Gastroesophageal sphincter (tissue), 4 donors: ENCODE measurements at regions not wholly inside any gene's neighbourhood (a gene's known extent, or its start where the extent isn't known, plus 50 kb on each side); places are given as distances from the start of the nearest gene placed in this dataset.

Source experiments
- ATAC-seq: fragments of 150-250 bp; one replicate; pipeline ENCODE4 v1.9.1; 2016; ENCODE audit warnings: mild to moderate bottlenecking, moderate library complexity
- H3K27ac ChIP-seq, 4 donors: fragments of 200-600 bp; sonication (generic) in 3 of 4; 1 replicate in 3 of 4; 2 replicates in 1 of 4; pipeline ENCODE4 v1.5.1; 2016 to 2019
- H3K27me3 ChIP-seq: fragments of 200-600 bp; sonication (generic); one replicate; pipeline ENCODE4 v1.5.1; 2019
- H3K36me3 ChIP-seq, 2 donors: fragments of 200-600 bp; sonication (generic); one replicate each; pipeline ENCODE4 v1.5.1; 2019; ENCODE audit warnings: control low read depth in 1 of 2
- H3K4me1 ChIP-seq, 3 donors: fragments of 200-600 bp; sonication (generic); 1 replicate in 2 of 3; 2 replicates in 1 of 3; pipeline ENCODE4 v1.5.1; 2016 to 2019; ENCODE audit warnings: control low read depth in 2 of 3
- H3K4me3 ChIP-seq, 2 donors: fragments of 200-600 bp; sonication (generic); one replicate each; pipeline ENCODE4 v1.5.1; 2019; ENCODE audit warnings: mild to moderate bottlenecking in 1 of 2, moderate library complexity in 1 of 2
- H3K9me3 ChIP-seq, 3 donors: fragments of 200-600 bp; sonication (generic); one replicate each; pipeline ENCODE4 v1.5.1; 2017 to 2019; ENCODE audit warnings: control low read depth in 2 of 3
- CTCF ChIP-seq, 4 experiments: fragments of 200-600 bp in 2 of 4; fragments of 450-650 bp in 2 of 4; sonication (generic) in 1 of 4; IDR thresholded peaks; one replicate each; pipeline ENCODE4 v1.5.1; 2017 to 2019; ENCODE audit warnings: antibody characterized with exemption in 4 of 4, mild to moderate bottlenecking in 2 of 4, moderate library complexity in 2 of 4
- EP300 ChIP-seq: sonication (generic); formaldehyde crosslinking; IDR thresholded peaks from one replicate; pipeline ENCODE4 v1.6.1; 2017; ENCODE audit warnings: antibody characterized with exemption, mild to moderate bottlenecking
- POLR2A ChIP-seq, 2 donors: fragments of 450-650 bp; IDR thresholded peaks; one replicate each; pipeline ENCODE4 v1.6.1; 2017; ENCODE audit warnings: antibody characterized with exemption in 2 of 2, mild to moderate bottlenecking in 2 of 2, moderate library complexity in 1 of 2
- POLR2AphosphoS5 ChIP-seq: sonication (generic); formaldehyde crosslinking; IDR thresholded peaks from one replicate; pipeline ENCODE4 v1.6.1; 2017; ENCODE audit warnings: antibody characterized with exemption
- WGBS, 2 donors: methylation state at CpG; one replicate each; pipeline ENCODE4 v1.1.5; 2018; ENCODE audit warnings: low coverage in 1 of 2; 5-methylcytosine and 5-hydroxymethylcytosine counted together

- Histone ChIP-seq H3K27me3 (no peaks in the 10 kb centered on the region), H3K27ac (no peak overlapping the region), H3K9me3 (no peaks in the 10 kb centered on the region), H3K36me3 (no peaks in the 10 kb centered on the region), H3K4me1 (no peaks in the 10 kb centered on the region), H3K4me3 (no peak overlapping the region)
- WGBS, 2 donors: 51 to 74% methylated on average over 3 of the region's 3 CpGs
- TF ChIP-seq EP300 (no peak), POLR2A (IDR thresholded peaks at IDR 0.05) (no peak), CTCF (IDR thresholded peaks at IDR 0.05) (no peak), POLR2AphosphoS5 (no peak)
- ATAC-seq: no peak
These were observed 786.8 kb downstream of the TMTC2 start for GRCh38 chr12:83473408-83474095.

DNA sequence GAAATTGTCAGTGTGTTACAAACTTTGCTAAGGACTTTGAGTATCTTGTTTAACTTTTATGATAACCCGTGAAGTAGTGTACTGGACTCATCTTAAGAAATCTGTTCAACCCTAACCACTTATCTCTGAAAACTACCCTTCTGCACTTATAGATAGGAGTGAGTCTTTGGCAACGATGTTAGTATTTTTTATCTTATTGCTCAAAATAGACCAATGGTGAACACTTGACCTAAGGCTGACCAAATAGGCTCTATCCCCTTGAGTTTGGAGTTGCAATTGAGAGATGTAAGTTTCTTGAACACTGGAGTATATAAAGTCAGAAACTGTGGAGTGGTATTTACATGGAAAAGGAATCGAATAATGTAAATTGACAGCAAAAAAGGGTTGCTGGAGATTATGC is 786.1 kb downstream of the TMTC2 start:
- Histone ChIP-seq H3K36me3 (no peaks in the 10 kb centered on the region), H3K9me3 (no peaks in the 10 kb centered on the region), H3K27ac (no peak overlapping the region), H3K27me3 (no peaks in the 10 kb centered on the region), H3K4me3 (no peak overlapping the region), H3K4me1 (no peaks in the 10 kb centered on the region)
- TF ChIP-seq POLR2A (IDR thresholded peaks at IDR 0.05) (no peak), POLR2AphosphoS5 (no peak), EP300 (no peak), CTCF (IDR thresholded peaks at IDR 0.05) (no peak)
- ATAC-seq: no peak
- WGBS, 2 donors: 94 to 96% methylated on average over 2 to 3 of the region's 3 CpGs

- Histone ChIP-seq H3K36me3 (no peaks in the 10 kb centered on the region), H3K4me1 (no peaks in the 10 kb centered on the region), H3K27ac (no peak overlapping the region), H3K9me3 (no peaks in the 10 kb centered on the region), H3K4me3 (no peak overlapping the region), H3K27me3 (no peaks in the 10 kb centered on the region)
- WGBS, 2 donors: 80 to 86% methylated on average over 2 to 4 of the region's 4 CpGs
- ATAC-seq: no peak
- no peak for TF ChIP-seq EP300
- TF ChIP-seq POLR2A (IDR thresholded peaks at IDR 0.05): no peak
- no peak for TF ChIP-seq POLR2AphosphoS5
- TF ChIP-seq CTCF (IDR thresholded peaks at IDR 0.05): no peak
These were observed 785.6 kb downstream of the TMTC2 start for GRCh38 chr12:83472350-83472749.

DNA sequence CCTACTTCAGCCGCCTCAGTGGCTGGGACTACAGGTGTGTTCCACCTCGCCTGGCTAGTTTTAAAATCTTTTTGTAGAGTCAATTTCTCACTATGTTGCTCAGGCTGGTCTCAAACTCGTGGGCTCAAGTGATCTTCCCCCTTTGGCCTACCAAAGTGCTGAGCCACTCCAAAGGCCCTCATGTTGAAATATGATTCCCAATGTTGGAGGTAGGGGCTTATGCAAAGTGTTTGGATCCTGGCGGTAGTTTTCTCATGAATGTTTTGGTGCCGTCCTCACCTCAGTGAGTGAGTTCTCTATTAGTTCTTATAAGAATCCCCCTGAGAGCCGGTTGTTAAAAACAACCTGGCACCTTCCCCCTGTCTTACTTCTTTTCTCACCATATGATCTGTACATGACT is 784.6 kb downstream of the TMTC2 start:
- no peaks in the 10 kb centered on the region for H3K36me3 ChIP-seq
- no peaks in the 10 kb centered on the region for H3K9me3 ChIP-seq
- TF ChIP-seq POLR2A (IDR thresholded peaks at IDR 0.05) (no peak), POLR2AphosphoS5 (no peak), EP300 (no peak), CTCF (IDR thresholded peaks at IDR 0.05) (no peak)
- no peaks in the 10 kb centered on the region for H3K27me3 ChIP-seq
- no peak overlapping the region for H3K4me3 ChIP-seq
- 84 to 100% methylated on average over 3 to 5 of the region's 6 CpGs for WGBS, 2 donors
- no peak overlapping the region for H3K27ac ChIP-seq
- ATAC-seq: no peak
- no peaks in the 10 kb centered on the region for H3K4me1 ChIP-seq

DNA sequence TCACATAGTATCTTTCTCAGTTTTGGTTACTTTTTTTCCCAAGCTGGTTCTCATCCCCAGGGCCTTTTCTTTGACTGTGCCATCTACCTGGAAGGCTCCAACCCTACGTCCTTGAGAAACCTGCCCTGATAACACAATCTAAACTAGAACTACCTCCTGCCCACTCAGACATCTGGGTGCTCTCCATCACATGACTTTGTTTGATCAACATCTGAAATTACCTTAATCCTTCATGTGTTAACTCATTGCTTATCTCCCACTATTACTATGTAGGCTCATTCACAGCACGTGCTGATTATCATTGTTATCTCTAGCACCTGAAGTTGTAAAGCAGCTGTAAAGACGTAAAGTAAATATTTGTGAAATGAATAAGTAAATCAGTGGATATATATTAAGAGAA is 784.0 kb downstream of the TMTC2 start:
- H3K4me1 ChIP-seq: no peaks in the 10 kb centered on the region
- no peak for ATAC-seq
- no peak overlapping the region for H3K27ac ChIP-seq
- WGBS, 2 donors: 86% methylated on average over 3 of the region's 3 CpGs
- no peaks in the 10 kb centered on the region for H3K27me3 ChIP-seq
- H3K9me3 ChIP-seq: no peaks in the 10 kb centered on the region
- no peak overlapping the region for H3K4me3 ChIP-seq
- no peaks in the 10 kb centered on the region for H3K36me3 ChIP-seq
- no peak for TF ChIP-seq POLR2AphosphoS5
- TF ChIP-seq EP300: no peak
- TF ChIP-seq CTCF (IDR thresholded peaks at IDR 0.05): no peak
- no peak for TF ChIP-seq POLR2A (IDR thresholded peaks at IDR 0.05)
